ENCODE measurements at regions not wholly inside any gene's neighbourhood (a gene's known extent, or its start where the extent isn't known, plus 50 kb on each side); places are given as distances from the start of the nearest gene placed in this dataset.

DNA sequence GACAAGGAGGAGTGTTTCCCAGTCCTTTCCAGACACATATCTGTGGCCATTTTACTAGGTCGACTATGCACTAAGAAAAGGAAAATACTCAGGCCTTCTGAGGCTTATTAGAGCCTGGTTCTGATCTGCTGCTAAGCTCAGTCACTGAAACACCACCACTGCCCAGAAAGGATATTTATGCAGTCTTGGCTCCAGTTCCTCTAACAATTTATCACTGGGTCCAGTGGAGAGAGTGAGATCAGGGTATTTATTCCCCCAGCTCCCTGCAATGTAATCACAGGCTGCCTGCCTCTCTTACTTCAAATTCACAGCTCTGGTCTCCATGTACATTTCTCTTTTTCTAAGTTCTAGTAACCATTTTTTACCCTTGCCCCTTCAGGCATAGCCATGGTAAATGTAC is 81.6 kb upstream of the INPP4B start:
- no peaks in the 10 kb centered on the region for H3K4me1 ChIP-seq (ENCODE audit: low read length)
- TF ChIP-seq EZH2 (optimal IDR thresholded peaks at IDR 0.05; ENCODE audit: low read depth, low read length) (no peak), EZH2phosphoT487 (IDR thresholded peaks at IDR 0.05; ENCODE audit: low read length) (no peak)
- TF ChIP-seq, protein P1, sequence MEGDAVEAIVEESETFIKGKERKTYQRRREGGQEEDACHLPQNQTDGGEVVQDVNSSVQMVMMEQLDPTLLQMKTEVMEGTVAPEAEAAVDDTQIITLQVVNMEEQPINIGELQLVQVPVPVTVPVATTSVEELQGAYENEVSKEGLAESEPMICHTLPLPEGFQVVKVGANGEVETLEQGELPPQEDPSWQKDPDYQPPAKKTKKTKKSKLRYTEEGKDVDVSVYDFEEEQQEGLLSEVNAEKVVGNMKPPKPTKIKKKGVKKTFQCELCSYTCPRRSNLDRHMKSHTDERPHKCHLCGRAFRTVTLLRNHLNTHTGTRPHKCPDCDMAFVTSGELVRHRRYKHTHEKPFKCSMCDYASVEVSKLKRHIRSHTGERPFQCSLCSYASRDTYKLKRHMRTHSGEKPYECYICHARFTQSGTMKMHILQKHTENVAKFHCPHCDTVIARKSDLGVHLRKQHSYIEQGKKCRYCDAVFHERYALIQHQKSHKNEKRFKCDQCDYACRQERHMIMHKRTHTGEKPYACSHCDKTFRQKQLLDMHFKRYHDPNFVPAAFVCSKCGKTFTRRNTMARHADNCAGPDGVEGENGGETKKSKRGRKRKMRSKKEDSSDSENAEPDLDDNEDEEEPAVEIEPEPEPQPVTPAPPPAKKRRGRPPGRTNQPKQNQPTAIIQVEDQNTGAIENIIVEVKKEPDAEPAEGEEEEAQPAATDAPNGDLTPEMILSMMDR (IDR thresholded peaks at IDR 0.05; ENCODE audit: low read length) = no peak
- no peaks in the 10 kb centered on the region for H3K79me2 ChIP-seq (ENCODE audit: low read length)
- no peak overlapping the region for H2AFZ ChIP-seq (ENCODE audit: low read length)
- H3K36me3 ChIP-seq (replicated peaks; ENCODE audit: insufficient read depth, low read length) = no peaks in the 10 kb centered on the region
- H3K9me2 ChIP-seq (replicated peaks; ENCODE audit: insufficient read depth, low read length) = no peaks in the 10 kb centered on the region
- H3K27ac ChIP-seq (ENCODE audit: low read length) = no peak overlapping the region
- H4K20me1 ChIP-seq (ENCODE audit: insufficient read depth, low read length) = no peaks in the 10 kb centered on the region
- DNase-seq = no peak
- no peak overlapping the region for H3K4me3 ChIP-seq (ENCODE audit: low read length)
- H3F3A ChIP-seq (ENCODE audit: insufficient read depth, low read length) = no peaks in the 10 kb centered on the region
- no peak overlapping the region for H3K4me2 ChIP-seq (ENCODE audit: low read depth, low read length)
- H3K9ac ChIP-seq (ENCODE audit: low read length) = no peak overlapping the region
- no peaks in the 10 kb centered on the region for H3K9me3 ChIP-seq (replicated peaks; ENCODE audit: insufficient read depth, low read length)
- no peaks in the 10 kb centered on the region for H3K27me3 ChIP-seq (replicated peaks; ENCODE audit: insufficient read depth, low read length)

DNA sequence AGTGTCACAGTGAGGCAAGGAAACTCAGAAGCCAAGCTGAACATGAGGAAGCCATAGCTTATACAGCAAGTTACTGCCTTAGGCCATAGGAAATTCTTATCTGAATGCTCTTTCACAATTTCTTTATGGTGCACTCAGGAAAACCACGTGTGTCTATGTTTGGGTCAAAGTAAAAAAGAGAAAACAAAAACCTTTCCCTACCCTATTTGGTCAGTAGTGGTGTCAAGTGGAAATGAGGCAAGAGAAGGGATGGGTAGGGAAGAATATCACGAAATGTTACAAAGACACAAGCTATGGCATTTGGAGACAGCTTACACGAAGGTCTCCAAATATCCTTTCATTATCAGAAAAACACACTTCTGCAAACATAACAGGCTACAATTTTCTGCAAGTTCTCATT is 83.4 kb upstream of the INPP4B start:
- H2AFZ ChIP-seq (ENCODE audit: low read length) = no peak overlapping the region
- H3K4me1 ChIP-seq (ENCODE audit: low read length) = no peaks in the 10 kb centered on the region
- H3K9me3 ChIP-seq (replicated peaks; ENCODE audit: insufficient read depth, low read length) = no peaks in the 10 kb centered on the region
- TF ChIP-seq, protein P1 (IDR thresholded peaks at IDR 0.05; ENCODE audit: low read length) = no peak
- no peak for TF ChIP-seq EZH2 (optimal IDR thresholded peaks at IDR 0.05; ENCODE audit: low read depth, low read length)
- TF ChIP-seq EZH2phosphoT487 (IDR thresholded peaks at IDR 0.05; ENCODE audit: low read length) = no peak
- DNase-seq = no peak
- H3F3A ChIP-seq (ENCODE audit: insufficient read depth, low read length) = no peaks in the 10 kb centered on the region
- no peak overlapping the region for H3K9ac ChIP-seq (ENCODE audit: low read length)
- H3K4me3 ChIP-seq (ENCODE audit: low read length) = no peak overlapping the region
- no peaks in the 10 kb centered on the region for H3K9me2 ChIP-seq (replicated peaks; ENCODE audit: insufficient read depth, low read length)
- no peaks in the 10 kb centered on the region for H3K79me2 ChIP-seq (ENCODE audit: low read length)
- H3K27me3 ChIP-seq (replicated peaks; ENCODE audit: insufficient read depth, low read length) = no peaks in the 10 kb centered on the region
- no peaks in the 10 kb centered on the region for H4K20me1 ChIP-seq (ENCODE audit: insufficient read depth, low read length)
- no peak overlapping the region for H3K27ac ChIP-seq (ENCODE audit: low read length)
- H3K4me2 ChIP-seq (ENCODE audit: low read depth, low read length) = no peak overlapping the region
- no peaks in the 10 kb centered on the region for H3K36me3 ChIP-seq (replicated peaks; ENCODE audit: insufficient read depth, low read length)

DNA sequence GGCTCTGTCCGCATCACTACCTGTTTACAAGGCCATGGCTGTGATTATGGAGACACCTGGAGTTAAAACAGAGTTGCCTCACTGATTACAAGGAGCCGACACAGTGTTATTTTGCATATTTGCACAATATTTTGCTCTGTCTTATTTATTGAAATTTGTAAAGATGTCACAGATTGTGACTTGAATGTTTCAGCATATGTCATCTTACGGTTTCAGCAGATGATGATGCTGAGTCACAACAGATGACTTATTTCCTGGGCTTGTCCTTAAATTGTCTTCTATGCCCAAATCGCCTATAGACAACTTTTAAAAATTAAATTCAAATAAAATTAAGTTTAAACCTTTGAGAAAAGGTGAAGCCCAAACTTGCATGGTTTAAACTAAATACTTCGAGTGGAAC is 87.1 kb upstream of the INPP4B start:
- H3K4me2 ChIP-seq (ENCODE audit: low read depth, low read length) = no peak overlapping the region
- H3K27me3 ChIP-seq (replicated peaks; ENCODE audit: insufficient read depth, low read length) = no peaks in the 10 kb centered on the region
- no peaks in the 10 kb centered on the region for H3K9me3 ChIP-seq (replicated peaks; ENCODE audit: insufficient read depth, low read length)
- TF ChIP-seq EZH2phosphoT487 (IDR thresholded peaks at IDR 0.05; ENCODE audit: low read length) (no peak), EZH2 (optimal IDR thresholded peaks at IDR 0.05; ENCODE audit: low read depth, low read length) (no peak)
- TF ChIP-seq, protein P1 (IDR thresholded peaks at IDR 0.05; ENCODE audit: low read length) = no peak
- DNase-seq = no peak
- no peaks in the 10 kb centered on the region for H3F3A ChIP-seq (ENCODE audit: insufficient read depth, low read length)
- no peak overlapping the region for H3K9ac ChIP-seq (ENCODE audit: low read length)
- H3K4me1 ChIP-seq (ENCODE audit: low read length) = no peaks in the 10 kb centered on the region
- no peaks in the 10 kb centered on the region for H4K20me1 ChIP-seq (ENCODE audit: insufficient read depth, low read length)
- no peak overlapping the region for H2AFZ ChIP-seq (ENCODE audit: low read length)
- H3K36me3 ChIP-seq (replicated peaks; ENCODE audit: insufficient read depth, low read length) = no peaks in the 10 kb centered on the region
- H3K79me2 ChIP-seq (ENCODE audit: low read length) = no peaks in the 10 kb centered on the region
- H3K9me2 ChIP-seq (replicated peaks; ENCODE audit: insufficient read depth, low read length) = no peaks in the 10 kb centered on the region
- H3K4me3 ChIP-seq (ENCODE audit: low read length) = no peak overlapping the region
- no peak overlapping the region for H3K27ac ChIP-seq (ENCODE audit: low read length)

Measured in MM.1S (cell line).